Prostate gland (tissue), 2 donors: ENCODE measurements at regions not wholly inside any gene's neighbourhood (a gene's known extent, or its start where the extent isn't known, plus 50 kb on each side); places are given as distances from the start of the nearest gene placed in this dataset.
A peak's percentile ranks its signal among the peaks of the same experiment; 100 is the strongest.

Experiments used
- DNase-seq: peaks from one replicate; pipeline ENCODE4 v3.0.0-alpha.2; 2019; ENCODE audit warnings: low spot score
- H3K27ac ChIP-seq, 2 donors: fragments of 200-600 bp; sonication (generic); 2 replicates each; pipeline ENCODE4 v1.5.1; 2017 to 2019
- H3K27me3 ChIP-seq: fragments of 200-600 bp; sonication (generic); replicated peaks from 2 replicates; pipeline ENCODE4 v1.5.1; 2019; ENCODE audit not compliant: insufficient read depth
- H3K36me3 ChIP-seq, 2 donors: fragments of 200-600 bp; sonication (generic); 1 replicate in 1 of 2; 2 replicates in 1 of 2; pipeline versions ENCODE4 v1.5.1 to v1.8.1; 2017 to 2019
- H3K4me1 ChIP-seq: fragments of 200-600 bp; sonication (generic); replicated peaks from 2 replicates; pipeline ENCODE4 v1.5.1; 2019
- H3K4me3 ChIP-seq, 2 donors: fragments of 200-600 bp; sonication (generic); 2 replicates each; pipeline ENCODE4 v1.5.1; 2017 to 2019
- H3K9me3 ChIP-seq: fragments of 200-600 bp; sonication (generic); 2 replicates; pipeline ENCODE4 v1.5.1; 2017
- CTCF ChIP-seq, 4 experiments: fragments of 200-600 bp in 2 of 4; fragments of 450-650 bp in 2 of 4; sonication (generic) in 2 of 4; IDR thresholded peaks; 1 replicate in 3 of 4; 2 replicates in 1 of 4; pipeline ENCODE4 v1.5.1; 2016 to 2019; ENCODE audit warnings: antibody characterized with exemption in 4 of 4, mild to moderate bottlenecking in 2 of 4, moderate library complexity in 2 of 4
- POLR2A ChIP-seq: fragments of 450-650 bp; IDR thresholded peaks from one replicate; pipeline ENCODE4 v1.6.1; 2016; ENCODE audit warnings: antibody characterized with exemption, mild to moderate bottlenecking
- POLR2AphosphoS5 ChIP-seq: sonication (generic); formaldehyde crosslinking; IDR thresholded peaks from one replicate; pipeline ENCODE4 v1.6.1; 2017; ENCODE audit warnings: antibody characterized with exemption
- WGBS: methylation state at CpG from one replicate; pipeline ENCODE4 v1.1.5; 2018; 5-methylcytosine and 5-hydroxymethylcytosine counted together
- intact Hi-C: fragments of 100-400 bp; cut with DNase I; formaldehyde crosslinking; loops from one replicate; pipeline ENCODE4 v1.14.2; 2022

- intact Hi-C loops, result no loop called here
- Histone ChIP-seq H3K36me3 (no peaks in the 10 kb centered on the region), H3K27ac (no peak overlapping the region), H3K27me3 (no peaks in the 10 kb centered on the region), H3K9me3 (no peaks in the 10 kb centered on the region), H3K4me1 (no peaks in the 10 kb centered on the region), H3K4me3 (no peak overlapping the region)
- TF ChIP-seq CTCF (IDR thresholded peaks at IDR 0.05), result no peak
- no peak for TF ChIP-seq POLR2A
- TF ChIP-seq POLR2AphosphoS5, result no peak
- 88% methylated on average over 4 of the region's 4 CpGs for WGBS
- no peak for DNase-seq
Measured at GRCh38 chr2:172334988-172335387, 92.4 kb upstream of the ITGA6 start.

- H3K4me3 ChIP-seq, result no peak overlapping the region
- H3K27ac ChIP-seq, result no peak overlapping the region
- intact Hi-C loops, result no loop called here
- no peak for DNase-seq
- H3K27me3 ChIP-seq, result no peaks in the 10 kb centered on the region
- no peaks in the 10 kb centered on the region for H3K9me3 ChIP-seq
- H3K36me3 ChIP-seq, result no peaks in the 10 kb centered on the region
- WGBS, result 75% methylated on average over 4 of the region's 4 CpGs
- TF ChIP-seq POLR2AphosphoS5 (no peak), CTCF (IDR thresholded peaks at IDR 0.05) (no peak), POLR2A (no peak)
- no peaks in the 10 kb centered on the region for H3K4me1 ChIP-seq
Measured at GRCh38 chr2:172335736-172336135, 91.7 kb upstream of the ITGA6 start.

GRCh38 chr2:172336681-172337080 lies 90.7 kb upstream of the ITGA6 start:
- Histone ChIP-seq H3K27me3 (no peaks in the 10 kb centered on the region), H3K9me3 (no peaks in the 10 kb centered on the region), H3K4me1 (no peaks in the 10 kb centered on the region), H3K36me3 (no peaks in the 10 kb centered on the region), H3K4me3 (no peak overlapping the region), H3K27ac (no peak overlapping the region)
- intact Hi-C loops, result no loop called here
- TF ChIP-seq CTCF (IDR thresholded peaks at IDR 0.05), result no peak
- no peak for TF ChIP-seq POLR2AphosphoS5
- TF ChIP-seq POLR2A, result no peak
- DNase-seq, result no peak
- 53% methylated on average over 2 of the region's 2 CpGs for WGBS

DNA sequence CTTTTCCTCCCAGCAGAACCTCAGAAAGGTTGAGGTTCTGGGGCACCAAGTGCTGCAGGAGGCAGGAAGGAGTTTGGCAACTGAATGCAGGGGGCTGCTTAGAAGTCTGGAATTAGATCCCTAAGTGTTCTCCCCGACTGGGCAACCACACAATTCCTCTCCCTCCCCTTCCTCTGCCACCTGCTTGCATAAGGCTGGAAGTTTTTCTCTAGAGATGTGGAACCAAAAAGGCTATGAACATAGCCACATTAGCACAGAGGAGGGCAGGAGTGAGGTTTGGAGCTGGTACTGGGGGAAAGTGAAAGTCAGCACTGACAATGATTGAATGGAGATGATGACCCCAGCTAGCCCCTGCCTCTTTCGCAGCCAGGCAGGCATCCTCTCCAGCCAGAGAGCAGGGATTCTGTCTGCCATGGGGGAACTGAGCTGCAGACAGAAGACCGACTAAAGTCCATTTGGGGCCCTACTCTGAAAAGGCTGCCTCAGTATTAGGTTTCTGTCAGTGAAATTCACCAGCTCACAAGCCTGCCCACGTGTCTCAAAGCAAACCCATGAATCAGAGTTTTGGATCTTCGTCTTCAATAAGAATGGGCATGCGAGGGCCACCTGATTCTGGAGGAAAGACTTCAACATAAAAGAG lies 87.9 kb upstream of the ITGA6 start:
- no peak overlapping the region for H3K27ac ChIP-seq
- no peak for DNase-seq
- H3K36me3 ChIP-seq, result no peaks in the 10 kb centered on the region
- H3K4me1 ChIP-seq, result no peaks in the 10 kb centered on the region
- WGBS, result 33% methylated on average over 6 of the region's 6 CpGs
- no peaks in the 10 kb centered on the region for H3K27me3 ChIP-seq
- H3K4me3 ChIP-seq, result no peak overlapping the region
- no peak for TF ChIP-seq CTCF (IDR thresholded peaks at IDR 0.05)
- H3K9me3 ChIP-seq, result no peaks in the 10 kb centered on the region
- intact Hi-C loops, result no loop called here

DNA sequence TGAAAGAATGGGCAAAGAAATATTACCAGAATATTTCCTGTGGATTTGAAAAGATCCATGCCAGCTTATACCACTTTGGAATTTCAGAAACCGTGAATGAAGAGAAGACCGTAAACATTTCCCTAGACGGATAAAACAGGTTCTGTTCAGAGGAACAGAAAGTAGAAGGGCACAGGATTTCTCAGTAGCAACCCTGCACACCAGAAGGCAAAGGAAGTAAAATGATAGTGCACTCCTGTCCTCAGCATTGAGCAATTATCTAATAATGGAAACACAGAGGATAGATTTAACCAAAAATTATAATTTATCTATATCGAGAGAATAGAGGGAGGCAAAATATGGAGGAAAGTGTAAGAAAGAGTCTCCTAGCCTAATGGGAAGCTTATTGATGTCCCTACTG lies 87.0 kb upstream of the ITGA6 start:
- TF ChIP-seq POLR2A (no peak), POLR2AphosphoS5 (no peak), CTCF (IDR thresholded peaks at IDR 0.05) (no peak)
- WGBS, result 34% methylated on average over 4 of the region's 4 CpGs
- Histone ChIP-seq H3K4me1 (no peaks in the 10 kb centered on the region), H3K27ac (peak overlapping the region in 1 of 2 donors; percentile 36), H3K4me3 (no peak overlapping the region), H3K27me3 (no peaks in the 10 kb centered on the region), H3K36me3 (no peaks in the 10 kb centered on the region), H3K9me3 (no peaks in the 10 kb centered on the region)
- intact Hi-C loops, result no loop called here
- DNase-seq, result no peak
